ENCODE measurements at regions not wholly inside any gene's neighbourhood (a gene's known extent, or its start where the extent isn't known, plus 50 kb on each side); places are given as distances from the start of the nearest gene placed in this dataset.

DNA sequence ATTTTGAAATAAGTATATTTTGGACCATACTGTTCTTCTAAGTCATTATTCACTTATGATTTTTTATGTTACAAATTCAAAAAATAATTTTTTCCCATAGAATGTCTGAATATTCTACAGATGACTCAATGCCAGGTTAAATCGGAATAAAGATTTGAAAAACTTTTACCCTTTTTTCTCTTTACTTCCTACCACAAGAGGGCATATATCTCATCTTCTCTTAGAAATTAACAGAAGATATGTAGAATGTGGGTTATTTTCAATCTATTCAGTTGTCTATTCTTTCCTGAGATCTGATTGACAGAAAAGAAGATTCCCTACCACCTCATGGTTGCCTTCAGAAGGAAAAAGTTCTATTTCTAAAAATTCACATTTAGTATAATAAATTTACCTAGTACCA lies 53.0 kb upstream of the KITLG start:
- FAIRE-seq = no peak
- no peak for TF ChIP-seq POLR2A (IDR thresholded peaks at IDR 0.05; ENCODE audit: low read depth, low read length)
- no peak for DNase-seq (ENCODE audit: insufficient read length, low spot score)

DNA sequence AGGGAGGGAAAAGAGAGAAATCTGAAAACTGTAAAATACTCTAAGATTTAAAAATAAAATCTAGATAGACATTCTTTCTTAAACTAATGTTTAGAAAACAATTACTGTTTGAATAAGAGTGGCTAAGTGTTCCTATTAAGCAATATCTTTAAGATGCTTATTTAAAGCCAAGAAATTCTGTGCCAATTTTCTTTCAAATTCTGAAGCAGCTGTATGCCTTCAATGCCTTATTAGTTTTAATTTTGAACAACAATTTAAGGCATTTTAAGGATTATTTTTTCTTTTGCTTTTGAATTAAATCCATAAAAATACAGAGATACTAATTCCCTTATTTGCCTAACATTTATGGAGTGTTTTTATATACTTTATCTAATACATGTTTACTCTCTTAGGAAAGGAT lies 50.3 kb upstream of the KITLG start:
- DNase-seq (ENCODE audit: insufficient read length, low spot score) (no peak), FAIRE-seq (no peak)
- TF ChIP-seq POLR2A (IDR thresholded peaks at IDR 0.05; ENCODE audit: low read depth, low read length) = no peak
